ENCODE measurements at regions not wholly inside any gene's neighbourhood (a gene's known extent, or its start where the extent isn't known, plus 50 kb on each side); places are given as distances from the start of the nearest gene placed in this dataset.

DNA sequence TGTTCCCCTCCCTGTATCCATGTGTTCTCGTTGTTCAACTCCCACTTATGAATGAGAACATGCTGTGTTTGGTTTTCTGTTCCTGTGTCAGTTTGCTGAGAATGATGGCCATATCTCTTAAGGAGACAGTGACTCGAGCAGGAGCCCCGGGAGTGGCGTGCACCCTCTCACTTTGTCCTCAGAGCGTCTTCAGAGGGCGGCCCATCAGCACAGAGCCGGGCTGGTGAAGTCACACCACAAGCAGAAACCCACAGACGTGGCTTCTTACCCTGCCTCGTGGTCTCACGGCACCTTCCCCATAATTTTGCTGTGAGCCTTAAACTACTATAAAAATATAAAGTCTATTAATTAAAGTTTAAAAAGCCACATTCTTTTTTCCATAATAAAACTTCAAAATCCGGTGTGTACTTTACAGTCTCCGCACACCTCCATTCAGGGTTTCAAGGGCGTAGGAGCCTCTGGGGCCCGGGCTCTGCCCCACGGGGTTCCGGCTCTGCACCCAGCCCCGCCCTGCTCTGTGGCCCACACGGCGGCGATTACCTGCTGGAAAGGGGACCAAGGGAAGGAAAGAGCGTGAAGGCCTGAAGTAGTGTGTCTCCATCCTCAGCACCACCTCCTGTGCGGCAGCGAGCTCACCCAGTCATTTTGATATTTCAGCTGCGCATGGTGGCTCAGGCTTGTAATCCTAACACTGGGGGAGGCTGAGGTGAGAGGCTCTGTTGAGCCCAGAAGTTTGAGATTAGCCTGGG lies 101.3 kb upstream of the SOX1 start:
- Histone ChIP-seq H3K9me3 (no peaks in the 10 kb centered on the region), H3K4me3 (no peak overlapping the region), H3K27ac (no peak overlapping the region), H3K27me3 (ENCODE audit: low read depth) (peaks cover 15% of the 10 kb centered on the region), H3K4me1 (no peaks in the 10 kb centered on the region), H3K36me3 (no peaks in the 10 kb centered on the region)
- ATAC-seq (no peak), DNase-seq (no peak)
- TF ChIP-seq CTCF (IDR thresholded peaks at IDR 0.05): no peak
- intact Hi-C loops (cut with DNase I): no loop called here

- TF ChIP-seq CTCF (IDR thresholded peaks at IDR 0.05): no peak
- Histone ChIP-seq H3K27ac (no peak overlapping the region), H3K36me3 (no peaks in the 10 kb centered on the region), H3K9me3 (no peaks in the 10 kb centered on the region), H3K27me3 (ENCODE audit: low read depth) (peaks cover 27% of the 10 kb centered on the region), H3K4me3 (no peak overlapping the region), H3K4me1 (no peaks in the 10 kb centered on the region)
- intact Hi-C loops (cut with DNase I): no loop called here
- DNase-seq (no peak), ATAC-seq (no peak)
These were observed 100.0 kb upstream of the SOX1 start for GRCh38 chr13:111966933-111967332.

GRCh38 chr13:111967572-111968201 lies 99.3 kb upstream of the SOX1 start:
- H3K4me3 ChIP-seq: no peak overlapping the region
- TF ChIP-seq CTCF (IDR thresholded peaks at IDR 0.05): no peak
- no peak for DNase-seq
- intact Hi-C loops (cut with DNase I): no loop called here
- ATAC-seq: no peak
- H3K36me3 ChIP-seq: no peaks in the 10 kb centered on the region
- no peak overlapping the region for H3K27ac ChIP-seq
- no peaks in the 10 kb centered on the region for H3K9me3 ChIP-seq
- H3K4me1 ChIP-seq: no peaks in the 10 kb centered on the region
- peaks cover 35% of the 10 kb centered on the region for H3K27me3 ChIP-seq (ENCODE audit: low read depth)

DNA sequence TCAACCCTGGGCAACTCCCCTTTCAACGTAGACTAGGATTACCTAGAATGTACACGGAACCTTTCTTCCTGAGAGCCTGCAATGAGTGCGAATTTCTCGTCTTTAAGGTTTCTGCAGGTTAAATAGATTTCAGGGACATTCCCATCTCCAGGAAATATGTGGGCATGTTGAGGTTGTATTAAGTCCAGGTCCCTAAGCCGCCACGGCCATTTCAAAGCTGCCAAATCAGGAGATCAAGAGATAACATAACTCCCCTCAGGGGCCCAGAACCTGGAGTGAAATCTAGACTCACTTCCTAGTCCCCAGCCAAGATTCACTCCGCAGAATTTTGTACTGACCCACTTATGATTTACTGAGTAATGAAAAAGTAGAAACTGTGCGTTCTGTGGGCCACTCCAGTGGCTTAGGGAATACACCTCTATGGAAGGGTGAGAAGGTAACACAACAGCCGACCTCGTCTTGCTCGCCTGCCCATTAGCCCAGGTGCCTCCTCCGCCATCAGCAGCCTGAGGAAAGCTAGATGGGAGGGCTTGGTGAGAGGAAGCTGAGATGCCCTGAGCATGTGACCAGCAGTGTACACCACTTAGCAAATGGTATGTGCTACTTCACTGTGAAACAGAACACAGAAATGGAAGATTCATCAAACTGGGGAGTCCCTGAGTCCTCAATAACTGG lies 98.5 kb upstream of the SOX1 start:
- Histone ChIP-seq H3K4me1 (no peaks in the 10 kb centered on the region), H3K27me3 (ENCODE audit: low read depth) (peaks cover 42% of the 10 kb centered on the region), H3K27ac (no peak overlapping the region), H3K36me3 (no peaks in the 10 kb centered on the region), H3K4me3 (no peak overlapping the region), H3K9me3 (no peaks in the 10 kb centered on the region)
- DNase-seq (no peak), ATAC-seq (no peak)
- intact Hi-C loops (cut with DNase I): no loop called here
- no peak for TF ChIP-seq CTCF (IDR thresholded peaks at IDR 0.05)

- Histone ChIP-seq H3K9me3 (no peaks in the 10 kb centered on the region), H3K27ac (no peak overlapping the region), H3K36me3 (no peaks in the 10 kb centered on the region), H3K4me1 (no peaks in the 10 kb centered on the region), H3K4me3 (no peak overlapping the region), H3K27me3 (ENCODE audit: low read depth) (peaks cover 50% of the 10 kb centered on the region)
- ATAC-seq: no peak
- no peak for TF ChIP-seq CTCF (IDR thresholded peaks at IDR 0.05)
- intact Hi-C loops (cut with DNase I): no loop called here
- DNase-seq: no peak
These were observed 97.3 kb upstream of the SOX1 start for GRCh38 chr13:111969551-111970135.

Measured in lower lobe of right lung (tissue), 2 donors.